ENCODE measurements at regions not wholly inside any gene's neighbourhood (a gene's known extent, or its start where the extent isn't known, plus 50 kb on each side); places are given as distances from the start of the nearest gene placed in this dataset.
"Not testable (repeated sequence)": the region's sequence is repeated elsewhere in the genome, so short reads cannot be mapped to it uniquely, and the experiment has no call there.

- not testable (repeated sequence) for DNase-seq
Observed at GRCh38 chr17:27099266-27099665, 194.6 kb upstream of the WSB1 start.

DNA sequence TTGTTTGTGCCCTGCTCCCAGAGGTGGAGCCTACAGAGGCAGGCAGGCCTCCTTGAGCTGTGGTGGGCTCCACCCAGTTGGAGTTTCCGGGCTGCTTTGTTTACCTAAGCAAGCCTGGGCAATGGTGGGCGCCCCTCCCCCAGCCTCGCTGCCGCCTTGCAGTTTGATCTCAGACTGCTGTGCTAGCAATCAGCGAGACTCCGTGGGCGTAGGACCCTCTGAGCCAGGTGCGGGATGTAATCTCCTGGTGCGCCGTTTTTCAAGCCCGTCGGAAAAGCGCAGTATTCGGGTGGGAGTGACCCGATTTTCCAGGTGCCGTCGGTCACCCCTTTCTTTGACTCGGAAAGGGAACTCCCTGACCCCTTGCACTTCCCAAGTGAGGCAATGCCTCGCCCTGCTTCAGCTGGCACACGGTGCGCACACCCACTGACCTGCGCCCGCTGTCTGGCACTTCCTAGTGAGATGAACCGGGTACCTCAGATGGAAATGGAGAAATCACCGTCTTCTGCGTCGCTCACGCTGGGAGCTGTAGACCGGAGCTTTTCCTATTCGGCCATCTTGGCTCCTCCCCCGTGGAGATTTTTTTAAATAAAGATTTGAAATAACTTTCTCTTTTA, 189.2 kb upstream of the WSB1 start:
- DNase-seq = not testable (repeated sequence)

- DNase-seq = no peak
Observed at GRCh38 chr17:27105636-27106035, 188.3 kb upstream of the WSB1 start.

- DNase-seq = no peak
Observed at GRCh38 chr17:27106347-27106981, 187.4 kb upstream of the WSB1 start.

- no peak for DNase-seq
Observed at GRCh38 chr17:27106982-27107360, 186.9 kb upstream of the WSB1 start.

DNA sequence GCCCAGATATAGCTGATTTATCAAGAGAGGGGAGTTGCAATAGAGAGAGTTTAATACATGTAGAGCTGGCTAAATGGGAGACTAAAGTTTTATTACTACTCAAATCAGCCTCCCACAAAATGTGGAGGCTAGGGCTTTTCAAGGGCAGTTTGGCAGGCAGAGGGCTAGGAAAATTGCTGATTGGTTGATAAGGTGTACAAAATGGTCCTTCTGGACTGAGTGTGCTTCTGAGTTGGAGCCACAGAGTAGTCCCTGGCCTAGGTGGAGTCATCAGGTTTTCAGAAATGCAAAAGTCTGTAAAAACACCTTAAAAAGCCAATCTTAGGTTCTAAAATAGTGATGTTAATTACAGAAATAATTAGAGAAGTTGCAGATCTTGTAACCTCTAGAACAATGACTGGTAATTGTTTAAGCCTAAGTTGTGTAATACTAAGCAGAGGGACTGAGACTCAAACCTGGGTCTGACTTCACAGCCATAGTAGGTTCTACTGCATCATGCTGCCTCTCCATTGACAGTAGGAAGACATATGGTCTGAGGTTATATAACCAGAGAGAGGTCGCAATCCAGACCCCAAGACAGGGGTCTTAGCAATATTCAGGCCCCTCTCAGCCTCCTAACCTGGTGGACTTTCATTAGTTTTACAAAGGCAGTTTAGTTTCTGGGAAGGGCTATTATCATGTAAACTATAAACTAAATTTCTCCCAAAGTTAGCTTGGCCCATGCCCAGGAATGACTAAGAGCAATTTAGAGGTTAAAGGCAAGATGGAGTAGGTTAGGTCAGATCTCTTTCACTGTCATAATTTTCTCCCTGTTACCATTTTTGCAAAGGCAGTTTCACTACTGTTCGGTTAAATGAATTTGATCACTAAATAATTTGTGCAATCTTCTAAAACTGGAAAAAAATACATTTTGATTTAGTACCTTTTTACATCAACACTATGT, 186.3 kb upstream of the WSB1 start:
- DNase-seq = not testable (repeated sequence)

DNA sequence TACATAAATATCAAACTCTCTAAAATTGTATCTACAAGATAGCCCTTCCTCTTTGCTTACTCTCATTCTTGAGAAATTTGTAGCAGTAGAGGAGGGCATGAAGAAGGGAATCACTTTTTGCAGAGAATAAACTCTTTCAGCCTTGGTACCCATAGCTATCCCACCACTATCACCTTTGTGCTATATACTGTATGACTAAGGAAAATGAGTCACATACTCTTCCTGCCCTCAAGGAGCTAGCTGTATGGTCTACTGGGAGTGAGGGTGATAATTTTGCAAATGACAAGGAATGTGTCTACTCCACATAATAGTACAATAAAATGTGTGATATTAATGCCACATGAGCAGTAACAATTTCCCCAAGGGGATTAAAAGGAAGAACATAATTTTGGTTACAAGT, 184.6 kb upstream of the WSB1 start:
- DNase-seq = no peak

DNA sequence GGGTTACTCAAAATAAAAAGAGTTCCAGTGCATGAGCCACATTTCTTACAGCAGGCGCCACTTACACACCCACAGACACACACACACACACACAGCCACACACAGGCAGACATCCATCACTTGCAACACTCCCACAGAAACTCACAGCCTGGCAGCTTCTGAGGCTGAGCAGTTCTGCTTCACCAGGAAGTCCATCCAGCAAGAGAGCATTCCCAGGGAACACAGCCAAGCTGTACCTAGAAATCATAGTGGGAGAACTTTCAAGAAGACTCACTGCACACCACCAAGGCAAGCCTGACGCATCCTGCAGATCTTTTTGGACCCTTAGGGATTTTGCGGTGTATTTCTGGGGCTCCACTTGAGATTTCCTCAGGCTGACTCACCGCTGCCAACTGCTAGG, 140.9 kb upstream of the WSB1 start:
- DNase-seq = no peak

- DNase-seq = no peak
Observed at GRCh38 chr17:27155866-27156265, 138.0 kb upstream of the WSB1 start.

- DNase-seq = no peak
Observed at GRCh38 chr17:27157297-27157696, 136.6 kb upstream of the WSB1 start.

DNA sequence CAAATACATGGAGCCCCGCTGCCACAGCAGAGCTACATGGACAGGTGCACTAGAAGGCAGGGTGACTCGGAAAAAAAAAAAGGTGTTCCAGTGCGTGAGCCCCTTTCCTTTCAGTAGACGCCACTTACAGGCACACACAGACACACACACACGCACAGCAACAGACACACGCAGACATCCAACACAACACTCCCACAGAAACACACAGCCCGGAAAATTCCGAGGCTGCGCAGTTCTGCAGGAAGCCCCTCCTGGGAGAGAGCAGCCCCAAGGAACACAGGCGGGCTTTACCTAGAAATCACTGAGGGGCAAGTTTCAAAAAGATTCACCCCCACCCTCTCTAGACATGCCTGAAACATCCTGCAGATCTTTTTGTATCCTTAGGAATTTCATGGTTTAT, 136.0 kb upstream of the WSB1 start:
- DNase-seq = no peak

DNA sequence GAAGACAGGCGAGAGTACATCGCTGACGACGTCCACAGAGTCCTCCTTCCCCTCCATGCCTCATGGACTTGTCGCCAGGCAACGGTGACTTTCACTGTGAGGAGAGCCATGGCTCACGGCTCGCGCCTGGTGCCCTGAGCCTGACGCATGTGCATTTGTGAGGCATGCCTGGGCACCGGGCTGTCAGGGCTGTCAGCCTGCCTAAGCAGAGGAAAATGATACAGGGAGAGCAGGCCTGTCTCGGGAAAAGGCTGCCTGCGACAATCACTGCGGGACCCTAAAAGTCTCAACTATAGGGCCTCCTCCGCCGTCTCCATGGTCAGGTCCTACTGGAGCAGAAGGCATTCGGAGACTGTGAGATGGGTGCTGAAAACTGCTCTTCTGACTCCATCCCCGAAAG, 135.5 kb upstream of the WSB1 start:
- no peak for DNase-seq

GRCh38 chr17:27180322-27180721, 113.6 kb upstream of the WSB1 start:
- no peak for DNase-seq

- not testable (repeated sequence) for DNase-seq
Observed at GRCh38 chr17:27181379-27181925, 112.5 kb upstream of the WSB1 start.

- DNase-seq = no peak
Observed at GRCh38 chr17:27181935-27182334, 112.0 kb upstream of the WSB1 start.

DNA sequence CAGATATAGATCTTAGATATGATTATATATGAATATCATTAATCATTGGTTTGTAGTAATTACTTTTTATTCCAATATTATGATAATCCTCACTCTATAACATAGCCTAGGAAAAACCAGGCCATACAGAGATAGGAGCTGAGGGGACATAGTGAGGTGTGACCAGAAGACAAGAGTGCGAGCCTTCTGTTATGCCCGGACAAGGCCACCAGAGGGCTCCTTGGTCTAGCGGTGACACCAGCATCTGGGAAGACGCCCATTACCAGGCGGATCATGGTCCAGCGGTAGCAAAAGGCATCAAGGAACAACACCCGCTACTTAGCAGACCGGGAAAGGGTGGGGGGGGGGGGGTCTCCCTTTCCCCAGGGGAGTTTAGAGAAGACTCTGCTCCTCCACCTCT, 96.4 kb upstream of the WSB1 start:
- peak; percentile 11 for DNase-seq

DNA sequence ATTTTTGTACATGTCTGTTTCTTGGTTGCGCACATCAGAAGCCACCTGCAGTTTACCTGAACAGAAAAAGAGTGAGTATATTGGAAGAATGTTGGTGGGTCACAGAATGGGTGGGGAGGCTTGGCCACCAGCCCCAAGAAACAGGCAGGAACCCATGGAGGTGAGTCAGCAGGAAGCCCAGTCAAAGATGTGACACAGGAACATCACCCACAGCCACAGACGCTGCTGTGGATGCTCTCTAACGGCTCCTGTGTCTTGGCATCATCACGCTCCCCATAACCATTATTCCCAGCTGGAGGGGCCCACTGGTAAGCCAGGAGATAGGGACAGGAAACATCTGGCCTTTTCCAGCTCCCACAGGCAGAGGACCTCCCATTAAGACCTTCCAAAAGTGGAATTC, 94.0 kb upstream of the WSB1 start:
- no peak for DNase-seq

DNA sequence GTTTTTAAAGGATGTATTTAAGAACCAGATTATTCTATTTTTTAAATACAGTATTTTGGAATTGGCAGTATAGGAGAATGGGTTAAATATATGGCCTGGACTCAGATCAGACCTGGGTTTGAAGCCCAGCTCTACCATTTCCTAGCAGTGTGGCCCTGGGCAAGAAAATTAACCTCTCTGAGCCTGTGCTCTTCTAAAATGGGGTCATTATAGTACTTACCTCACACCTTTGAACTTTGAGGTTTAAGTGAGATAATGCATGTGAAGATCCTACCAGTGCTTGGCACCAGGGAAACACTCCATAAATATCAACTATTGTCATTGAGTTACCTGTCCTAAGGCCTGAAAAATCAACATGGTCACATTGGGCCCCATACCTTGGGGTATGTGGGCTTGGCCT, 93.4 kb upstream of the WSB1 start:
- no peak for DNase-seq

- DNase-seq = no peak
Observed at GRCh38 chr17:27203241-27203640, 90.7 kb upstream of the WSB1 start.

GRCh38 chr17:27206447-27206846, 87.5 kb upstream of the WSB1 start:
- DNase-seq = no peak

GRCh38 chr17:27207073-27207513, 86.8 kb upstream of the WSB1 start:
- peak; percentile 80 for DNase-seq

- not testable (repeated sequence) for DNase-seq
Observed at GRCh38 chr17:27208370-27208769, 85.5 kb upstream of the WSB1 start.

GRCh38 chr17:27209316-27209715, 84.6 kb upstream of the WSB1 start:
- no peak for DNase-seq

- not testable (repeated sequence) for DNase-seq
Observed at GRCh38 chr17:27210809-27211208, 83.1 kb upstream of the WSB1 start.
